Calu3 (cell line): ENCODE measurements at regions not wholly inside any gene's neighbourhood (a gene's known extent, or its start where the extent isn't known, plus 50 kb on each side); places are given as distances from the start of the nearest gene placed in this dataset.

Experiments used
- BruUV-seq: library from RNA; stranded (reverse); fragments of 400-500 nt; replicated peaks from 2 replicates; lab custom pipeline; 2021; lab: Mats Ljungman, UMichigan
- CTCF ChIA-PET: fragments of 300-600 bp; sonication (Branson Sonifier 250); formaldehyde crosslinking; loops from one replicate; lab custom pipeline; 2022; ENCODE audit warnings: antibody characterized with exemption; lab: Charles Lee
- DNase-seq: peaks from one replicate; pipeline ENCODE4 v3.0.0; 2022
- H3K27ac Mint-ChIP-seq: one replicate; pipeline ENCODE4 v1.8.0; 2022; ENCODE audit warnings: mixed read lengths; ENCODE audit not compliant: unreplicated experiment
- H3K27me3 Mint-ChIP-seq: one replicate; pipeline ENCODE4 v1.8.0; 2022; ENCODE audit warnings: mixed read lengths; ENCODE audit not compliant: unreplicated experiment
- H3K36me3 Mint-ChIP-seq: one replicate; pipeline ENCODE4 v1.8.0; 2022; ENCODE audit warnings: mild to moderate bottlenecking, moderate library complexity, mixed read lengths; ENCODE audit not compliant: insufficient read depth, unreplicated experiment
- H3K4me1 Mint-ChIP-seq: one replicate; pipeline ENCODE4 v1.8.0; 2022; ENCODE audit warnings: mild to moderate bottlenecking, low read depth, mixed read lengths; ENCODE audit not compliant: unreplicated experiment
- H3K4me3 Mint-ChIP-seq: one replicate; pipeline ENCODE4 v1.8.0; 2022; ENCODE audit warnings: mild to moderate bottlenecking, low read depth, moderate library complexity, mixed read lengths; ENCODE audit not compliant: unreplicated experiment
- H3K9me3 Mint-ChIP-seq: one replicate; pipeline ENCODE4 v1.8.0; 2022; ENCODE audit warnings: low read depth, mixed read lengths; ENCODE audit not compliant: unreplicated experiment
- CTCF ChIP-seq: fragments of 200-600 bp; IDR thresholded peaks from one replicate; pipeline ENCODE4 v1.8.0; 2022; ENCODE audit warnings: antibody characterized with exemption; ENCODE audit not compliant: unreplicated experiment
- intact Hi-C: fragments of 100-400 bp; cut with micrococcal nuclease; formaldehyde crosslinking; loops from one replicate; pipeline ENCODE4 v1.10.0; 2022; ENCODE audit not compliant: unreplicated experiment

- Mint-ChIP-seq H3K36me3 (no peaks in the 10 kb centered on the region), H3K27ac (no peak overlapping the region), H3K9me3 (no peaks in the 10 kb centered on the region), H3K27me3 (no peaks in the 10 kb centered on the region), H3K4me1 (peaks cover 18% of the 10 kb centered on the region), H3K4me3 (no peak overlapping the region)
- BruUV-seq: no TSS peak
- CTCF ChIA-PET: interaction anchor here (0.5 kb wide), 1 partner anchor 42 kb away, joined by 3 read pairs; no protein-coding TSS in a partner anchor
- no peak for DNase-seq
- intact Hi-C loops: no loop called here
- no peak for TF ChIP-seq CTCF
Measured at GRCh38 chr2:206212673-206213513, 53.2 kb downstream of the EEF1B2 start.

GRCh38 chr2:206213514-206213845 lies 53.8 kb downstream of the EEF1B2 start:
- no peaks in the 10 kb centered on the region for H3K27me3 Mint-ChIP-seq
- H3K9me3 Mint-ChIP-seq: no peaks in the 10 kb centered on the region
- no TSS peak for BruUV-seq
- H3K27ac Mint-ChIP-seq: no peak overlapping the region
- intact Hi-C loops: no loop called here
- H3K4me3 Mint-ChIP-seq: no peak overlapping the region
- H3K4me1 Mint-ChIP-seq: peaks cover 18% of the 10 kb centered on the region
- DNase-seq: no peak
- H3K36me3 Mint-ChIP-seq: no peaks in the 10 kb centered on the region
- no peak for TF ChIP-seq CTCF
- CTCF ChIA-PET: no interaction called here

- BruUV-seq: no TSS peak
- no peaks in the 10 kb centered on the region for H3K27me3 Mint-ChIP-seq
- no peak overlapping the region for H3K27ac Mint-ChIP-seq
- no peak overlapping the region for H3K4me3 Mint-ChIP-seq
- no peaks in the 10 kb centered on the region for H3K9me3 Mint-ChIP-seq
- H3K4me1 Mint-ChIP-seq: peaks cover 13% of the 10 kb centered on the region
- CTCF ChIA-PET: interaction anchor here (0.6 kb wide), 1 partner anchor 16 kb away, joined by 4 read pairs; no protein-coding TSS in a partner anchor
- no peak for TF ChIP-seq CTCF
- no peaks in the 10 kb centered on the region for H3K36me3 Mint-ChIP-seq
- intact Hi-C loops: no loop called here
- no peak for DNase-seq
Measured at GRCh38 chr2:206217166-206217565, 57.3 kb upstream of the ZDBF2 start.

- Mint-ChIP-seq H3K36me3 (no peaks in the 10 kb centered on the region), H3K27me3 (no peaks in the 10 kb centered on the region), H3K9me3 (no peaks in the 10 kb centered on the region), H3K4me3 (no peak overlapping the region), H3K27ac (no peak overlapping the region), H3K4me1 (peaks cover 8% of the 10 kb centered on the region)
- intact Hi-C loops: no loop called here
- CTCF ChIA-PET: no interaction called here
- TF ChIP-seq CTCF: no peak
- no peak for DNase-seq
- no TSS peak for BruUV-seq
Measured at GRCh38 chr2:206217743-206218142, 56.7 kb upstream of the ZDBF2 start.
